ENCODE measurements at regions not wholly inside any gene's neighbourhood (a gene's known extent, or its start where the extent isn't known, plus 50 kb on each side); places are given as distances from the start of the nearest gene placed in this dataset.

- TF ChIP-seq CTCF (conservative IDR thresholded peaks at IDR 0.05; ENCODE audit: low read depth in 2 of 2) (no peak), EZH2phosphoT487 (IDR thresholded peaks at IDR 0.05; ENCODE audit: unreplicated experiment) (no peak), CREB1 (CRISPR knock-in tag; IDR thresholded peaks at IDR 0.05; ENCODE audit: low read depth) (no peak), POLR2AphosphoS5 (IDR thresholded peaks at IDR 0.05; ENCODE audit: low read depth) (no peak), JUNB (IDR thresholded peaks at IDR 0.05; ENCODE audit: unreplicated experiment) (no peak), EZH2 (IDR thresholded peaks at IDR 0.05; ENCODE audit: low read depth, unreplicated experiment) (no peak), ETS1 (IDR thresholded peaks at IDR 0.05) (no peak), REST (IDR thresholded peaks at IDR 0.05; ENCODE audit: unreplicated experiment) (no peak), STAT1 (IDR thresholded peaks at IDR 0.05; ENCODE audit: unreplicated experiment) (no peak), ZNF114 (CRISPR knock-in tag; IDR thresholded peaks at IDR 0.05) (no peak), NANOG (IDR thresholded peaks at IDR 0.05; ENCODE audit: borderline replicate concordance) (no peak), ZNF331 (CRISPR knock-in tag; IDR thresholded peaks at IDR 0.05; ENCODE audit: low read depth) (no peak), ZNF462 (CRISPR knock-in tag; IDR thresholded peaks at IDR 0.05) (no peak)
Measured at GRCh38 chr18:10252952-10253705, 201.3 kb upstream of the APCDD1 start.
